CD8-positive, alpha-beta memory T cell (primary cell): ENCODE measurements at regions not wholly inside any gene's neighbourhood (a gene's known extent, or its start where the extent isn't known, plus 50 kb on each side); places are given as distances from the start of the nearest gene placed in this dataset.

ENCODE experiments used
- CTCF ChIA-PET: fragments of 350-600 bp; sonication (Branson Sonifier 250); formaldehyde crosslinking; loops from one replicate; lab custom pipeline; 2021; ENCODE audit warnings: antibody characterized with exemption; lab: Charles Lee
- POLR2A ChIA-PET: fragments of 350-600 bp; sonication (Branson Sonifier 250); formaldehyde crosslinking; loops from one replicate; lab custom pipeline; 2021; ENCODE audit warnings: antibody characterized with exemption; lab: Charles Lee
- DNase-seq, 5 donors: peaks; one replicate each; pipeline versions ENCODE4 v3.0.0 to v3.0.0-alpha.2; 2020 to 2022; ENCODE audit warnings: mixed read lengths in 1 of 5
- H3K27ac ChIP-seq: one replicate; pipeline ENCODE4 v1.7.0; 2013; ENCODE audit warnings: low read depth, mild to moderate bottlenecking, low read length, moderate library complexity
- H3K27me3 ChIP-seq: 2 replicates; pipeline ENCODE4 v1.7.0; 2013; ENCODE audit warnings: low read length, mild to moderate bottlenecking; ENCODE audit not compliant: insufficient read depth, poor library complexity, severe bottlenecking
- H3K36me3 ChIP-seq: 2 replicates; pipeline ENCODE4 v1.7.0; 2013; ENCODE audit warnings: mild to moderate bottlenecking, low read length, moderate library complexity; ENCODE audit not compliant: insufficient read depth
- H3K4me1 ChIP-seq: 2 replicates; pipeline ENCODE4 v1.7.0; 2013; ENCODE audit warnings: mild to moderate bottlenecking, low read length, moderate library complexity; ENCODE audit not compliant: insufficient read depth
- H3K4me3 ChIP-seq: 2 replicates; pipeline ENCODE4 v1.7.0; 2013; ENCODE audit warnings: mild to moderate bottlenecking, low read length
- H3K9me3 ChIP-seq: 2 replicates; pipeline ENCODE4 v1.7.0; 2013; ENCODE audit warnings: mild to moderate bottlenecking, low read length
- H3K27ac Mint-ChIP-seq, 8 donors: one replicate each; pipeline ENCODE4 v1.8.0; 2020 to 2021; ENCODE audit warnings: mixed read lengths in 8 of 8, mild to moderate bottlenecking in 6 of 8, inconsistent platforms in 3 of 8, moderate library complexity in 3 of 8
- H3K27me3 Mint-ChIP-seq, 2 donors: one replicate each; pipeline ENCODE4 v1.8.0; 2020 to 2021; ENCODE audit warnings: mixed read lengths in 2 of 2, mild to moderate bottlenecking in 1 of 2, moderate library complexity in 1 of 2
- H3K36me3 Mint-ChIP-seq, 3 donors: one replicate each; pipeline ENCODE4 v1.8.0; 2020 to 2021; ENCODE audit warnings: mixed read lengths in 3 of 3, inconsistent platforms in 1 of 3, mild to moderate bottlenecking in 1 of 3
- H3K4me1 Mint-ChIP-seq, 3 donors: one replicate each; pipeline ENCODE4 v1.8.0; 2020 to 2021; ENCODE audit warnings: mixed read lengths in 3 of 3, inconsistent platforms in 1 of 3, mild to moderate bottlenecking in 1 of 3
- H3K4me3 Mint-ChIP-seq, 7 donors: one replicate each; pipeline ENCODE4 v1.8.0; 2020 to 2021; ENCODE audit warnings: mixed read lengths in 7 of 7, mild to moderate bottlenecking in 6 of 7, moderate library complexity in 4 of 7, inconsistent platforms in 2 of 7
- H3K9me3 Mint-ChIP-seq, 5 donors: one replicate each; pipeline ENCODE4 v1.8.0; 2020 to 2022; ENCODE audit warnings: mixed read lengths in 5 of 5, mild to moderate bottlenecking in 3 of 5, moderate library complexity in 2 of 5, inconsistent platforms in 1 of 5

GRCh38 chr3:168157099-168157700 is 61.5 kb upstream of the GOLIM4 start:
- no peak overlapping the region for H3K27ac ChIP-seq
- CTCF ChIA-PET, result no interaction called here

GRCh38 chr3:168156479-168156878 is 60.8 kb upstream of the GOLIM4 start:
- H3K27ac Mint-ChIP-seq, result no peak overlapping the region
- H3K4me3 ChIP-seq, result no peak overlapping the region
- CTCF ChIA-PET, result no interaction called here
- no peak for DNase-seq
- H3K9me3 Mint-ChIP-seq, result peaks cover 15 to 22% (median 17%) of the 10 kb centered on the region in 5 donors
- peaks cover 16 to 26% of the 10 kb centered on the region in 2 donors for H3K27me3 Mint-ChIP-seq
- POLR2A ChIA-PET, result no interaction called here
- H3K4me3 Mint-ChIP-seq, result no peak overlapping the region
- H3K4me1 Mint-ChIP-seq, result no peaks in the 10 kb centered on the region
- no peaks in the 10 kb centered on the region for H3K27me3 ChIP-seq
- H3K36me3 ChIP-seq, result no peaks in the 10 kb centered on the region
- H3K9me3 ChIP-seq, result no peaks in the 10 kb centered on the region
- H3K4me1 ChIP-seq, result no peaks in the 10 kb centered on the region
- peak overlapping the region; percentile 16 for H3K27ac ChIP-seq
- no peaks in the 10 kb centered on the region for H3K36me3 Mint-ChIP-seq

More at GRCh38 chr3:168157099-168157700, 61.5 kb upstream of the GOLIM4 start:
- Mint-ChIP-seq H3K4me3 (no peak overlapping the region), H3K4me1 (no peaks in the 10 kb centered on the region), H3K27ac (no peak overlapping the region), H3K9me3 (peaks cover 9 to 16% (median 10%) of the 10 kb centered on the region in 5 donors), H3K27me3 (peaks cover 12 to 26% of the 10 kb centered on the region in 2 donors), H3K36me3 (no peaks in the 10 kb centered on the region)
- no peaks in the 10 kb centered on the region for H3K27me3 ChIP-seq
- no peaks in the 10 kb centered on the region for H3K4me1 ChIP-seq
- POLR2A ChIA-PET, result no interaction called here
- no peaks in the 10 kb centered on the region for H3K9me3 ChIP-seq
- no peak for DNase-seq
- H3K36me3 ChIP-seq, result no peaks in the 10 kb centered on the region
- no peak overlapping the region for H3K4me3 ChIP-seq

GRCh38 chr3:168155303-168155702 is 59.6 kb upstream of the GOLIM4 start:
- H3K36me3 ChIP-seq, result no peaks in the 10 kb centered on the region
- H3K27ac ChIP-seq, result no peak overlapping the region
- H3K4me1 ChIP-seq, result no peaks in the 10 kb centered on the region
- POLR2A ChIA-PET, result no interaction called here
- no peaks in the 10 kb centered on the region for H3K9me3 ChIP-seq
- DNase-seq, result no peak
- peaks cover 16 to 24% (median 19%) of the 10 kb centered on the region in 5 donors for H3K9me3 Mint-ChIP-seq
- H3K36me3 Mint-ChIP-seq, result no peaks in the 10 kb centered on the region
- no peak overlapping the region for H3K4me3 ChIP-seq
- no peak overlapping the region for H3K27ac Mint-ChIP-seq
- H3K27me3 ChIP-seq, result no peaks in the 10 kb centered on the region
- no peak overlapping the region for H3K4me3 Mint-ChIP-seq
- H3K27me3 Mint-ChIP-seq, result peaks cover 16 to 26% of the 10 kb centered on the region in 2 donors
- no peaks in the 10 kb centered on the region for H3K4me1 Mint-ChIP-seq
- CTCF ChIA-PET, result no interaction called here

GRCh38 chr3:168154089-168154488 is 58.4 kb upstream of the GOLIM4 start:
- no peak for DNase-seq
- POLR2A ChIA-PET, result no interaction called here
- H3K4me1 ChIP-seq, result no peaks in the 10 kb centered on the region
- no peak overlapping the region for H3K27ac Mint-ChIP-seq
- no peak overlapping the region for H3K4me3 ChIP-seq
- CTCF ChIA-PET, result no interaction called here
- no peaks in the 10 kb centered on the region for H3K27me3 ChIP-seq
- no peak overlapping the region for H3K27ac ChIP-seq
- no peaks in the 10 kb centered on the region for H3K9me3 ChIP-seq
- H3K4me3 Mint-ChIP-seq, result no peak overlapping the region
- H3K36me3 Mint-ChIP-seq, result no peaks in the 10 kb centered on the region
- no peaks in the 10 kb centered on the region for H3K36me3 ChIP-seq
- peaks cover 15 to 34% (median 19%) of the 10 kb centered on the region in 5 donors for H3K9me3 Mint-ChIP-seq
- H3K27me3 Mint-ChIP-seq, result peaks cover 16 to 24% of the 10 kb centered on the region in 2 donors
- no peaks in the 10 kb centered on the region for H3K4me1 Mint-ChIP-seq

GRCh38 chr3:168152149-168152548 is 56.4 kb upstream of the GOLIM4 start:
- Histone ChIP-seq H3K27ac (no peak overlapping the region), H3K36me3 (no peaks in the 10 kb centered on the region), H3K27me3 (no peaks in the 10 kb centered on the region), H3K9me3 (no peaks in the 10 kb centered on the region), H3K4me3 (no peak overlapping the region), H3K4me1 (no peaks in the 10 kb centered on the region)
- no peak for DNase-seq
- Mint-ChIP-seq H3K4me1 (no peaks in the 10 kb centered on the region), H3K9me3 (peaks cover 15 to 34% (median 20%) of the 10 kb centered on the region in 5 donors), H3K27me3 (peaks cover 9 to 10% of the 10 kb centered on the region in 2 donors), H3K27ac (no peak overlapping the region), H3K36me3 (no peaks in the 10 kb centered on the region), H3K4me3 (no peak overlapping the region)
- ChIA-PET POLR2A (no interaction called here), CTCF (no interaction called here)
